Stomach (tissue), 8 donors: ENCODE measurements at regions not wholly inside any gene's neighbourhood (a gene's known extent, or its start where the extent isn't known, plus 50 kb on each side); places are given as distances from the start of the nearest gene placed in this dataset.

Experiments used
- DNase-seq, 2 donors: peaks; one replicate each; pipeline versions ENCODE4 v3.0.0 to v3.0.0-alpha.2; 2013 to 2019
- H3K27ac ChIP-seq, 5 donors: fragments of 200-600 bp in 4 of 5; sonication (generic) in 4 of 5; one replicate each; pipeline ENCODE4 v1.5.1; 2013 to 2019; ENCODE audit warnings: mild to moderate bottlenecking in 1 of 5, moderate library complexity in 1 of 5
- H3K27me3 ChIP-seq, 3 donors: fragments of 200-600 bp; sonication (generic); one replicate each; pipeline ENCODE4 v1.5.1; 2017 to 2019; ENCODE audit warnings: mixed run types in 1 of 3
- H3K36me3 ChIP-seq, 4 donors: fragments of 200-600 bp; sonication (generic); 1 replicate in 3 of 4; 2 replicates in 1 of 4; pipeline ENCODE4 v1.5.1; 2016 to 2019
- H3K4me1 ChIP-seq, 4 donors: fragments of 200-600 bp; sonication (generic); one replicate each; pipeline ENCODE4 v1.5.1; 2016 to 2019
- H3K4me3 ChIP-seq, 4 donors: fragments of 200-600 bp; sonication (generic) in 3 of 4; one replicate each; pipeline ENCODE4 v1.5.1; 2016 to 2019; ENCODE audit warnings: mild to moderate bottlenecking in 1 of 4
- H3K9me3 ChIP-seq, 4 donors: fragments of 200-600 bp; sonication (generic); one replicate each; pipeline ENCODE4 v1.5.1; 2016 to 2019
- EP300 ChIP-seq: sonication (generic); formaldehyde crosslinking; IDR thresholded peaks from one replicate; pipeline ENCODE4 v1.6.1; 2017; ENCODE audit warnings: antibody characterized with exemption
- POLR2A ChIP-seq, 4 donors: fragments of 450-650 bp; IDR thresholded peaks; one replicate each; pipeline ENCODE4 v1.6.1; 2016; ENCODE audit warnings: antibody characterized with exemption in 4 of 4, control low read depth in 2 of 4, mild to moderate bottlenecking in 1 of 4, moderate library complexity in 1 of 4
- POLR2AphosphoS5 ChIP-seq, 3 donors: sonication (generic); formaldehyde crosslinking; IDR thresholded peaks; one replicate each; pipeline ENCODE4 v1.6.1; 2016; ENCODE audit warnings: antibody characterized with exemption in 3 of 3
- WGBS, 5 donors: extraction: QIAGEN DNeasy Blood & Tissue Kit in 3 of 5; methylation state at CpG; one replicate each; pipeline versions ENCODE4 v1.1.5 to v1.1.7; 2013 to 2018; 5-methylcytosine and 5-hydroxymethylcytosine counted together
- intact Hi-C: fragments of 100-400 bp; cut with DNase I; formaldehyde crosslinking; loops from one replicate; pipeline ENCODE4 v1.15.1; 2023; ENCODE audit warnings: low total_unique reads
- TF ChIP-seq, protein P1 (sequence below), 7 experiments: fragments of 450-650 bp in 4 of 7; fragments of 200-600 bp in 3 of 7; sonication (generic) in 3 of 7; IDR thresholded peaks; one replicate each; pipeline ENCODE4 v1.5.1; 2016 to 2019; ENCODE audit warnings: antibody characterized with exemption in 7 of 7, control low read depth in 2 of 7, mild to moderate bottlenecking in 1 of 7
- donor health status: healthy with polysubstance abuse.
- donor health status: Bipolar disorder and iron deficiency.
- donor health status: healthy.

DNA sequence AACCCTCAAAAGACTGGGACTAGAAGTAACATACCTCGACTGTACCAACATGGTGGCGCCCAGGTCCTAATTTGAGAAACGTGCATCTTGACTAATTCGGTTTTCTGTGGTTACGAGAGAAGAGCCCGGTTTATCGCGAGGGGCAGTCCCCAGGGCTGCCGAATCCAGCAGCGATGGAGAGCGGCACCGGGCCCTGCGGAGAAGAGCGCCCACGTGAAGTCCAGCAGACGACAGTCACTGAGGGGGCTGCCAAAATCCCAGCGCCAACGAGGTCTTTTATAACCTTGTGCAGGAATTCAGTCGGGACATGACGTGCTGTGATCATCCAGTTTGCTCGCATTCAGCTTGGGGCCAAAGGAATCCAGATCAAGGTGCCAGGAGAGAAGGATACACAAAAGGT, 187.5 kb upstream of the SLITRK2 start:
- Histone ChIP-seq H3K36me3 (no peaks in the 10 kb centered on the region), H3K27ac (no peak overlapping the region), H3K4me1 (no peaks in the 10 kb centered on the region), H3K27me3 (no peaks in the 10 kb centered on the region), H3K4me3 (no peak overlapping the region), H3K9me3 (peaks cover 0 to 22% (median 9%) of the 10 kb centered on the region in 4 donors)
- 85 to 97% (median 90%) methylated on average over 20 to 21 of the region's 21 CpGs for WGBS, 5 donors
- TF ChIP-seq POLR2AphosphoS5 (IDR thresholded peaks at IDR 0.05) (no peak), POLR2A (IDR thresholded peaks at IDR 0.05) (no peak), EP300 (no peak)
- TF ChIP-seq, protein P1, sequence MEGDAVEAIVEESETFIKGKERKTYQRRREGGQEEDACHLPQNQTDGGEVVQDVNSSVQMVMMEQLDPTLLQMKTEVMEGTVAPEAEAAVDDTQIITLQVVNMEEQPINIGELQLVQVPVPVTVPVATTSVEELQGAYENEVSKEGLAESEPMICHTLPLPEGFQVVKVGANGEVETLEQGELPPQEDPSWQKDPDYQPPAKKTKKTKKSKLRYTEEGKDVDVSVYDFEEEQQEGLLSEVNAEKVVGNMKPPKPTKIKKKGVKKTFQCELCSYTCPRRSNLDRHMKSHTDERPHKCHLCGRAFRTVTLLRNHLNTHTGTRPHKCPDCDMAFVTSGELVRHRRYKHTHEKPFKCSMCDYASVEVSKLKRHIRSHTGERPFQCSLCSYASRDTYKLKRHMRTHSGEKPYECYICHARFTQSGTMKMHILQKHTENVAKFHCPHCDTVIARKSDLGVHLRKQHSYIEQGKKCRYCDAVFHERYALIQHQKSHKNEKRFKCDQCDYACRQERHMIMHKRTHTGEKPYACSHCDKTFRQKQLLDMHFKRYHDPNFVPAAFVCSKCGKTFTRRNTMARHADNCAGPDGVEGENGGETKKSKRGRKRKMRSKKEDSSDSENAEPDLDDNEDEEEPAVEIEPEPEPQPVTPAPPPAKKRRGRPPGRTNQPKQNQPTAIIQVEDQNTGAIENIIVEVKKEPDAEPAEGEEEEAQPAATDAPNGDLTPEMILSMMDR (IDR thresholded peaks at IDR 0.05), result no peak
- DNase-seq, result no peak
- intact Hi-C loops, result no loop called here

DNA sequence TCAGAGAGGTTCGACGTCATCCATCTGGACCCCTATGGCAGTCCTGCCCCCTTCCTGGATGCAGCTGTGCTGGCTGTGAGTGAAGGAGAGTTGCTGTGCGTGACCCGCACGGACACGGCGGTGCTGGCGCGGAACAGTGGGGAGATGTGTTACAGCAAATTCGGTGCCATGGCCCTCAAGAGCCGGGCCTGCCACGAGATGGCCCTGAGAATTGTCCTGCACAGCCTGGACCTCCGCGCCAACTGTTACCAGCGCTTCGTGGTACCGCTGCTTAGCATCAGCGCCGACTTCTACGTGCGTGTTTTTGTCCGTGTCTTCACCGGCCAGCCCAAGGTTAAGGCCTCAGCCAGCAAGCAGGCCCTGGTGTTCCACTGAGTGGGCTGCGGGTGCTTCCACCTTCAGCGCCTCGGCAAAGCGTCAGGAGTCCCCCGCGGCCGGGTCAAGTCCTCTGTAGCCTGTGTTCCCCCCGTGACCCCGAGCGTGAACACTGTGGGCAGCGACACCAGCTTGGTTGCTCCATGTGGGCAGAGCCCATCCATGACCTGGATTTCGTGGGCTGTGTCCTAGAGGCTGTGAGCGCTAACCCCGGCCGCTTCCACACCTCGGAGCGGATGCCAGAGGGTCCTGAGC, 186.7 kb upstream of the SLITRK2 start:
- WGBS, 5 donors, result 86 to 96% (median 95%) methylated on average over 21 to 40 of the region's 40 CpGs
- intact Hi-C loops, result no loop called here
- Histone ChIP-seq H3K27me3 (no peaks in the 10 kb centered on the region), H3K4me1 (no peaks in the 10 kb centered on the region), H3K9me3 (peaks cover 0 to 22% (median 9%) of the 10 kb centered on the region in 4 donors), H3K4me3 (no peak overlapping the region), H3K27ac (no peak overlapping the region), H3K36me3 (no peaks in the 10 kb centered on the region)
- TF ChIP-seq POLR2A (IDR thresholded peaks at IDR 0.05) (no peak), EP300 (no peak), POLR2AphosphoS5 (IDR thresholded peaks at IDR 0.05) (no peak)
- TF ChIP-seq, protein P1 (IDR thresholded peaks at IDR 0.05), result no peak
- DNase-seq, result no peak

DNA sequence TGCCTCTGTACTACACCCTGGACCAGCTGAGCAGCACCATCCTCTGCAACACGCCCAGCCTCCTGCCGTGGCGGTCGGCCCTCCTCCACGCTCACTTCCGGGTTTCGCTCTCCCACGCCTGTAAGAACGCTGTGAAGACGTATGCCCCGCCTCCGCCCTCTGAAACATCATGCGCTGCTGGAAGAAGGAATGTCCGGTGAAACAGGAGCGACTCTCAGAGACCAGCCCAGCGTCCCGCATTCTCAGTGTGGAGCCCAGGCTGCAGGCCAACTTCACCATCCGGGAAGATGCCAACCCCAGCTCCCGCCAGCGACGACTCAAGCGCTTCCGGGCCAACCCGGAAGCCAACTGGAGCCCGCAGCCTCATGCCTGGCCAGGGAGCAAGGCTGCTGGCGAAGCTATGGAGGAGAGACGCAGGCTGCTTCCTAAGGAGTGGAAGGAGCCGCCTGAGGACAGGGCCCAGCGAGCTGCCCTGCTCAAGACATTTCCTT, 186.1 kb upstream of the SLITRK2 start:
- intact Hi-C loops, result no loop called here
- peaks cover 0 to 22% (median 9%) of the 10 kb centered on the region in 4 donors for H3K9me3 ChIP-seq
- no peaks in the 10 kb centered on the region for H3K27me3 ChIP-seq
- WGBS, 5 donors, result 88 to 97% (median 91%) methylated on average over 18 to 29 of the region's 29 CpGs
- no peaks in the 10 kb centered on the region for H3K36me3 ChIP-seq
- no peak overlapping the region for H3K27ac ChIP-seq
- TF ChIP-seq EP300, result no peak
- H3K4me3 ChIP-seq, result no peak overlapping the region
- no peak for DNase-seq
- H3K4me1 ChIP-seq, result no peaks in the 10 kb centered on the region

DNA sequence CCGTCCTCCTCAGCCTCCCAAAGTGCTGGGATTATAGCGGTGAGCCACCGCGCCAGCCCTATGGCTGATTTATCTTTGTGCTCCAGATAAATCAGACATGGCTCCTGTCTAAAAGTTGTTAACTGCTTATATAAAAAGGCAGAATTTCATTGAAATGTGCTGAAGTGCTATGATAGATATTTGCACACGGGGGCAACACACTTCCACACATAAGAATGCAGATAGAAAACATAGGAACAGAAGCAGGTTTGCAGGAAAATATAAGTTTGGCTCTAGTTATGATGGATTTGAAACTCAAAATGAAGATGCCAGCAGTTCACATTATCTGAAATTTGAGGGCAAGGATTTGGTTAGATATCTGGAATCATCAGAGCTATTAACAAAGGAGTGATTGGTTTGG, 163.1 kb upstream of the SLITRK2 start:
- no peaks in the 10 kb centered on the region for H3K27me3 ChIP-seq
- no peaks in the 10 kb centered on the region for H3K36me3 ChIP-seq
- no peak for TF ChIP-seq POLR2AphosphoS5 (IDR thresholded peaks at IDR 0.05)
- TF ChIP-seq POLR2A (IDR thresholded peaks at IDR 0.05), result no peak
- TF ChIP-seq, protein P1 (IDR thresholded peaks at IDR 0.05), result no peak
- TF ChIP-seq EP300, result no peak
- intact Hi-C loops, result no loop called here
- H3K27ac ChIP-seq, result no peak overlapping the region
- no peak for DNase-seq
- H3K4me1 ChIP-seq, result no peaks in the 10 kb centered on the region
- H3K4me3 ChIP-seq, result no peak overlapping the region
- H3K9me3 ChIP-seq, result peaks cover 0 to 4% (median 4%) of the 10 kb centered on the region in 4 donors
- WGBS, 5 donors, result 67 to 85% (median 83%) methylated on average over 5 of the region's 5 CpGs

DNA sequence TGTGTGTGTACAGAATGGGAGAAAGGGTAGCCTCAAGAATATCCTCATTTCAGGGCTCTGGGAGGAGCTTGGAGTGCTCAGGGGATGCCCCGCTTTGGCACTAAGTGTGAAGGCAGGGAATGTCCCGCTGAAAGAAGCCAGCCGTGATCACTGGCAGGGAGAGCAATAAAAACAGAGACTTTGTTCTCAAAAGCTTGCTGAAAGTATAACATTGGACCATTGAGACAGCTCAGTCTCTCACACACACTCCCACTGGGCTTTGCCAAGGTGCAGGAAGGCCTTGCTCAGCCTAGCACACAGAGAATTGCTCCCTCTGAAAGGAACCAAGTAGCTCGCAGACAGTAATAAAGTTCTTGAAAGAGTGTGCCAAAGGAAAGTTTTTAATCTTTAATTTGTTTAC, 143.8 kb upstream of the SLITRK2 start:
- intact Hi-C loops, result no loop called here
- no peaks in the 10 kb centered on the region for H3K36me3 ChIP-seq
- H3K27me3 ChIP-seq, result no peaks in the 10 kb centered on the region
- peaks cover 0 to 7% (median 0%) of the 10 kb centered on the region in 4 donors for H3K9me3 ChIP-seq
- no peak for DNase-seq
- no peak overlapping the region for H3K27ac ChIP-seq
- H3K4me1 ChIP-seq, result no peaks in the 10 kb centered on the region
- 76 to 88% (median 80%) methylated on average over 4 of the region's 4 CpGs for WGBS, 5 donors
- TF ChIP-seq POLR2A (IDR thresholded peaks at IDR 0.05) (no peak), EP300 (no peak), POLR2AphosphoS5 (IDR thresholded peaks at IDR 0.05) (no peak)
- TF ChIP-seq, protein P1 (IDR thresholded peaks at IDR 0.05), result no peak
- no peak overlapping the region for H3K4me3 ChIP-seq
